Lower lobe of right lung (tissue), 2 donors: ENCODE measurements at regions not wholly inside any gene's neighbourhood (a gene's known extent, or its start where the extent isn't known, plus 50 kb on each side); places are given as distances from the start of the nearest gene placed in this dataset.

Experiments used
- ATAC-seq, 2 donors: fragments of 200-7000 bp; cut with Tn5 transposase; one replicate each; pipeline ENCODE4 v1.9.1; 2020 to 2022; ENCODE audit warnings: mild to moderate bottlenecking in 2 of 2, moderate library complexity in 2 of 2
- DNase-seq: peaks from one replicate; pipeline ENCODE4 v3.0.0-alpha.2; 2020
- H3K27ac ChIP-seq: fragments of 200-600 bp; one replicate; pipeline ENCODE4 v1.8.0; 2022
- H3K27me3 ChIP-seq: fragments of 200-600 bp; one replicate; pipeline ENCODE4 v1.8.0; 2022; ENCODE audit warnings: low read depth
- H3K36me3 ChIP-seq: fragments of 200-600 bp; one replicate; pipeline ENCODE4 v1.8.0; 2022; ENCODE audit warnings: mild to moderate bottlenecking
- H3K4me1 ChIP-seq: fragments of 200-600 bp; one replicate; pipeline ENCODE4 v1.8.0; 2022
- H3K4me3 ChIP-seq: fragments of 200-600 bp; one replicate; pipeline ENCODE4 v1.8.0; 2022; ENCODE audit warnings: mild to moderate bottlenecking
- H3K9me3 ChIP-seq: fragments of 200-600 bp; one replicate; pipeline ENCODE4 v1.8.0; 2022
- intact Hi-C: fragments of 100-400 bp; cut with DNase I; formaldehyde crosslinking; loops from one replicate; pipeline ENCODE4 v1.11.0; 2022
- TF ChIP-seq, protein P1 (sequence below): fragments of 200-600 bp; IDR thresholded peaks from one replicate; pipeline ENCODE4 v1.8.0; 2022; ENCODE audit warnings: antibody characterized with exemption, mild to moderate bottlenecking
- donor health status: DM: no; HTN: yes; CAD: no; lungs with severe emphysema.

DNA sequence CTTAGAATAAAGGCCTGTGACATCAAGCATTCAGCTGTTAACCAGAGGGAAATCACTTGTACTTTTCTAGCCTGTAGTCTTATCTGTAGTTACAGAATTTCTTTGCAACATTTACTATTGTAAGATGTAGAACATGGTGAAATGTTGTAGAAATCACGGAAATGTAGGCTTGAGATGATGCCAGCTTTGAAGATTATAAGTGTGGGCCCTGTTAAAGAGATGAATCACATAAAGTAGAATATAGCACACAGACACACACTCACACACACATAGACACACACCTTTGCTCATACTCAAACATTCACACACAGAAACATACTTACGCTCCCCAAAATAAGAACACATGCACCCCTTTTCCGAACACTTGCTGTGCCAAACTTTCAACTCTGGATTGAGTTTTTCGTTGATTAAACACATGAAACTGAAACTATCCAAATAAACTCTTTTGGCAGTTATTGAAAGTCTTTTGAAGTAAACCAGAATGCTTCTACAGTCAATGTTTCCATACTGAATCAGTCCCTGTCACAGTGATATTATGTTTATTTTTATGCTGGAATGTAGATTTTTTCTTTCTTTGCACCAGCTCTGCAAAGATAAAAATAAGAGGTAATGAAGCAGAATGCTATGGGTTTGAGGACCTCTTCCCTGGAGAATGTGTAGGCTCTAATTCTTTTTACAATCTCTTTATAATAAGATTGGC, 230.3 kb upstream of the MEOX2 start:
- intact Hi-C loops = no loop called here
- Histone ChIP-seq H3K27me3 (no peaks in the 10 kb centered on the region), H3K36me3 (no peaks in the 10 kb centered on the region), H3K9me3 (no peaks in the 10 kb centered on the region), H3K4me1 (no peaks in the 10 kb centered on the region), H3K4me3 (no peak overlapping the region), H3K27ac (no peak overlapping the region)
- TF ChIP-seq, protein P1, sequence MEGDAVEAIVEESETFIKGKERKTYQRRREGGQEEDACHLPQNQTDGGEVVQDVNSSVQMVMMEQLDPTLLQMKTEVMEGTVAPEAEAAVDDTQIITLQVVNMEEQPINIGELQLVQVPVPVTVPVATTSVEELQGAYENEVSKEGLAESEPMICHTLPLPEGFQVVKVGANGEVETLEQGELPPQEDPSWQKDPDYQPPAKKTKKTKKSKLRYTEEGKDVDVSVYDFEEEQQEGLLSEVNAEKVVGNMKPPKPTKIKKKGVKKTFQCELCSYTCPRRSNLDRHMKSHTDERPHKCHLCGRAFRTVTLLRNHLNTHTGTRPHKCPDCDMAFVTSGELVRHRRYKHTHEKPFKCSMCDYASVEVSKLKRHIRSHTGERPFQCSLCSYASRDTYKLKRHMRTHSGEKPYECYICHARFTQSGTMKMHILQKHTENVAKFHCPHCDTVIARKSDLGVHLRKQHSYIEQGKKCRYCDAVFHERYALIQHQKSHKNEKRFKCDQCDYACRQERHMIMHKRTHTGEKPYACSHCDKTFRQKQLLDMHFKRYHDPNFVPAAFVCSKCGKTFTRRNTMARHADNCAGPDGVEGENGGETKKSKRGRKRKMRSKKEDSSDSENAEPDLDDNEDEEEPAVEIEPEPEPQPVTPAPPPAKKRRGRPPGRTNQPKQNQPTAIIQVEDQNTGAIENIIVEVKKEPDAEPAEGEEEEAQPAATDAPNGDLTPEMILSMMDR = no peak
- DNase-seq (no peak), ATAC-seq (no peak)

DNA sequence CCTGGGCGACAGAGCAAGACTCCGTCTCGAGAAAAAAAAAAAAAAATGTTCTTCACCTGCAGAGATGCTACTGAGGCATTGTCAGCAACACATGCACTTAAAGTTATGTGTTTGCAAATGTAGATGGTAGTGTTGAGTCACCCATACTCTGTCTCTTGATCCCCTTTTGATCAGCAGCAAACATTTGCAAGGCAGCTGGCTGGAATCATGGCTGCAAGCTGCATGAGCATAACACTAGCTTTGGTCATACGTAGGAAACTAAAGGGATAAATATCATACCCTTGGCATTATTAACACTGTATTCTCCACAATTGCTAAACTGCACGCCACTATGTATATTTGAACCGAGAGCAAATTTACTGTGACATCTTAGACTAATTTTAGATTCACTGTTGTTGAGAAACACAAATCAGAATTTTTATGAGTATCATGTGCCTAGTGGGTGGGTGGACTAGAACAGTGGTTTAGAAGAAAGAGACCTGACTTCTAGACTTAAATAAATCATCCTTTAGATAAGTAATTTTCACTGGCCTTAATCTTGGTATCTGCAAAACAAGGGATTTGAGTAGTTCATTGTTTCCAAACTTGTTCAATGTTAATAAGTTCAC, 229.3 kb upstream of the MEOX2 start:
- TF ChIP-seq, protein P1 = no peak
- H3K36me3 ChIP-seq = no peaks in the 10 kb centered on the region
- H3K4me1 ChIP-seq = no peaks in the 10 kb centered on the region
- H3K27ac ChIP-seq = no peak overlapping the region
- H3K27me3 ChIP-seq = no peaks in the 10 kb centered on the region
- intact Hi-C loops = no loop called here
- H3K9me3 ChIP-seq = no peaks in the 10 kb centered on the region
- no peak for ATAC-seq
- no peak for DNase-seq
- no peak overlapping the region for H3K4me3 ChIP-seq

DNA sequence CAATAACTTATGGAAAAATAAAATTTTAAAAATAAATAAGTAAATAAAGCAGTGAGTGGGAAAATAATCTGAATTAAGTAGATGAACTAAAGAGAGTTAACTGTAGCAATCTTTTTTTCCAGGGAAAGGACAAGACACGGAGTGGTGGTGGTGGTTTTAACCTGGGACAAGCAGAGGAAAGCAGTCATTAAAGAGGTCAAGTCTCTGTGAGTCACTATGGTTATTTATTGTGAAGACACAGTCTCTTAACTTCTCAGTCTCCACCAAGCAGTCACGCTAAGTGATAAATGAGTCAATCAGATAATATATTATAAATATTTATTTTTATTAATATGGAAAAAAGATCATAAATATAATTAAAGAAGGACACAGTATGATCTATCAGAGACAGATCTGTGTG, 228.1 kb upstream of the MEOX2 start:
- intact Hi-C loops = no loop called here
- no peaks in the 10 kb centered on the region for H3K36me3 ChIP-seq

DNA sequence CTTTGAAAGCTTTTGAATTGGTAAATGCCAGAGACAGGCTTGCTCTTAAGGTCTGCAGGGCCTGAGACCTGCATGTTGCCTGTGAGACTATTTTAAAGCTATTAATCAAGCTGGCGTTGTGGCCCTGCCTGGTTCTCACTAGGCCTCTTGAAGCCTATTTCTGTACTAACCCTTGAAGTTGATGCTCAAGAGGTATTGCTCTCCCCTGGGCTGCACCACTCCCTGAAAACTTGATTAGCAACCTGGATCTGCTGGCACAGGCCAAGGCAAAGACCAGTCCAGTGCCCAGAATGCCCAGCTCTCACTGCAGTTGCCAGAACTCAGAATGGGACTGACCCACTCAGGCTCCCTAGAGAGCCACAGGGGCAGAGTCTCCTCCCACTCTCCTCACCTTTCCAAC, 220.0 kb upstream of the MEOX2 start:
- H3K9me3 ChIP-seq = no peaks in the 10 kb centered on the region
- DNase-seq (peak; percentile 51), ATAC-seq (peak; percentile 77 to 92)
- H3K27me3 ChIP-seq = no peaks in the 10 kb centered on the region
- TF ChIP-seq, protein P1 = no peak
- no peak overlapping the region for H3K27ac ChIP-seq
- no peaks in the 10 kb centered on the region for H3K36me3 ChIP-seq
- H3K4me3 ChIP-seq = no peak overlapping the region
- H3K4me1 ChIP-seq = no peaks in the 10 kb centered on the region
- intact Hi-C loops = no loop called here

More for the DNA sequence above, 228.1 kb upstream of the MEOX2 start:
- Histone ChIP-seq H3K27ac (no peak overlapping the region), H3K9me3 (no peaks in the 10 kb centered on the region), H3K4me1 (no peaks in the 10 kb centered on the region), H3K27me3 (no peaks in the 10 kb centered on the region), H3K4me3 (no peak overlapping the region)
- TF ChIP-seq, protein P1 = no peak
- DNase-seq = no peak
- no peak for ATAC-seq

DNA sequence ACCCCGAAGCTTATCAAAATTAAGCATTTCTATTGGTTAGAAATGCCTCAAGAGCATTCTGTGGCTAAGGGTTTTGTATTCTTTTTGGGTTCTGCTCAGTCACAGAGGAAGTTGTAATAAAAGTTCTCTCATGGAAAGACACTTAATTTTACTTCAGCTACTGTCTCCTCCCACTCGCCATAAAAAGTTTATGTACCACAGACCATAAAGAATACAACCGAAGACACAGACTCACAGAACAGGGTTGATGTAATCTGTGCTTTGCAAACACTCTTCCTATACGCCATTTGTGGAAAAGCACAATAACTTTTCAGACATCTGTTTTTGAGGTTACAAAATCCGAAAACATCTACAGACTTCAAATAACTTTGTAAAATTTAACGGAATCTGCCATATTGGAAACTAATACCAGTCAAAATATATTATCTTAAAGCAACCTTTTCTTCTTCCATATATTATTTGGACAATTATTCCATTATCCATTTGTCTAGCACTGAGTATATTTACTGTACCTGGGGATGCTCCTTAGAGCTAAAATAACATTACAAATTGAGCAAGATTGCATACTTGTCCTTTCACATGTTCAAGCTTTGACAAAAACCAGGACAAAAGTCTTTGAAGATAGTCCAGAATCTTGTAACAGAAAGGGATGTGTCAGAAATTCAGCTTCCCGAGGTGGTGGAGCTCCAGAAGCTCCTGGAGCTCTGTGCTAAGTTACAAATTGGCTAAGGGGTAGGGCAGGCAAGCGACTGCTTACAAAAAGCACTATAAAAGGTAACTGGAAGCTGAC, 219.0 kb upstream of the MEOX2 start:
- Histone ChIP-seq H3K4me1 (no peaks in the 10 kb centered on the region), H3K4me3 (no peak overlapping the region), H3K36me3 (no peaks in the 10 kb centered on the region), H3K9me3 (no peaks in the 10 kb centered on the region), H3K27me3 (no peaks in the 10 kb centered on the region), H3K27ac (no peak overlapping the region)
- TF ChIP-seq, protein P1 = no peak
- DNase-seq = no peak
- no peak for ATAC-seq
- intact Hi-C loops = no loop called here
